ENCODE measurements at regions not wholly inside any gene's neighbourhood (a gene's known extent, or its start where the extent isn't known, plus 50 kb on each side); places are given as distances from the start of the nearest gene placed in this dataset.

- TF ChIP-seq POLR2A (IDR thresholded peaks at IDR 0.05; ENCODE audit: low read depth, low read length) (no peak), TAF1 (IDR thresholded peaks at IDR 0.05; ENCODE audit: borderline replicate concordance, low read depth, low read length) (no peak)
Measured at GRCh38 chr10:35950226-35950625, 308.1 kb upstream of the FZD8 start.

Data from GM12892 (cell line).